Activated T-helper 9 cell treated with anti-CD3 and anti-CD28 coated beads, Interleukin-2, amount 50 U/mL, for 16 hours (primary cell): ENCODE measurements at regions not wholly inside any gene's neighbourhood (a gene's known extent, or its start where the extent isn't known, plus 50 kb on each side); places are given as distances from the start of the nearest gene placed in this dataset.

Source experiments
- DNase-seq: peaks from one replicate; pipeline ENCODE4 v3.0.0-alpha.2; 2020; ENCODE audit warnings: low read depth

DNA sequence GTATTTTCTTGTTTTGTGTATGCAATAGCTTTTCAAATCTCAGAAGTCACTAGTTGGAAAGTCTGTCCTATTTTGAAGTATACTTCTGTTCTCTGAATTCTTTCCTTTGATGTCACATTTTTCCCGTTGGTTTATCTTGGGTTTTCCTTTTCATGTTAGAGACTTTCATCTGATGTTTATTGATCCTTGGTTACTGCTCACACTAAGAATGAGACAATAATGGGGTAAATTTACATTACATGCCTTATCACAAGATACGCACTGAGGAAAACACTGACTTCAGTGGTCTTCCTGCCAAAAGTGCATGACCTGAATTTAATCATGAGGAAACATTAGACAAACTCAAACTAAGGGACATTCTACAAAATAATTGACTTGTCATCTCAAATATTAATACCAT is 63.5 kb upstream of the C1GALT1 start:
- no peak for DNase-seq

DNA sequence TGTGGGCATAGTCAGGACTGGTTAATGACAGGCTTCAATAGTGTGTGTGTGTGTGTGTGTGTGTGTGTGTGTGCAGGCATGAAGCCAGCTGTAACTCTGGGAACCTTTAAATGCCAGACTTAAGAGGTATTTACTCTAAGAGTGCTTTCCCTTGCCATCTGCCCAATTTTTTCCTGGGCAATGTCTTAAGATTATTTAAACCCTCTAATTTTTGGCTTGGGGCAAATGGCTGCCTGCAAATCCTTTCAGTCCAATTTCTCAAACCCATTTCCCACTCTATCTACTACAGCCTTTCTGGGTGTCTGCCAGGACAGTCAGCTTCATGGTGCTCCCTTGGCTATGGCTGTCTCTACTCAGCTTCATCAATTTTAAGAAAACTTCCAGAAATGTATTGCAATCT is 62.6 kb upstream of the C1GALT1 start:
- DNase-seq, result no peak

DNA sequence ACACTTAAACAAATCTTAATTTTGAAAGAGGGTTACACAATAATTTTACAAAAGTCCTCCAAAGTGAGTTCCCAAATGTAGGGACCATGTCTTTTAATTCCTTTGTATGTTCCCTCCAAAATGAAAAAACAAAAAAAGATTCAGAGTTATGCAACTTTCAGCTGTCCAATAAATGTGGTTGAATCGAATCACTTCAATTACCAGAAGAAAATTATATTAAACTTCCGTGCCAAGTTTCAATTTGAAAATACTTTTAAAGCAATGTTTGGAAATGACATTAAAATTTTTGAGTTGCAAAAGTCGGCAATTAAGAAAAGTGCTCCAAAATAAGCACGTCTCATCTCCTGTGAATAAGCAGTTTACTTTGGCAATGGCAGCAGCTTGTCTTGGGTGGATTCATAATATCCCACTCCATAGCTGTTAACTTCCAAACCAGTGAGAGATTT is 60.3 kb upstream of the C1GALT1 start:
- DNase-seq, result no peak

DNA sequence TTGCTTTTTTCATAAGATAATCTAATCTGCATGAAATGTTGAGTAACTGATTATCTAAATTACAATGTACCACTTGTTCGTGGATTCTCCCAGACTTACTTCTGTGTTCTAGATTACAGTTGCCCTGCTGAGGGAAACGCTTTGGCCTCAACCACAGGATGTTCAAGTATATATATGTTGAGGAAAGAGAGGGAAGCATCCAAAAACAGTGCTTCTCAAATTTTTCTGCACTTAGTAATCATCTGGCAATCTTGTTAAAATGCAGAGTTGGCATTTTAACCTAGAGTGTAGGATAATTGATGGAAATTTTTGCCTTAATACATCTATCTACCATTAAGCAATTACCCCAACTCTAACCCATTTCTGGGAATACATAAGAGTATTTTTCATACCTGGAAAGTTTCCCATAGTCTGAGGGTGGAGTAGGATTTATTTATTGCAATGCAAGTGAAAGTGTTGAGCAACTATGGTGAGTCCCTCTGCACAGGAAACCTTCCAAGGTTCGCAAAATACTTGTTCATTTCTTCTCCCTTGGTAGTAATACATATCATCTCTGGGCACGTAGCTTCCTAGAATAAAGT is 59.6 kb upstream of the C1GALT1 start:
- no peak for DNase-seq

DNA sequence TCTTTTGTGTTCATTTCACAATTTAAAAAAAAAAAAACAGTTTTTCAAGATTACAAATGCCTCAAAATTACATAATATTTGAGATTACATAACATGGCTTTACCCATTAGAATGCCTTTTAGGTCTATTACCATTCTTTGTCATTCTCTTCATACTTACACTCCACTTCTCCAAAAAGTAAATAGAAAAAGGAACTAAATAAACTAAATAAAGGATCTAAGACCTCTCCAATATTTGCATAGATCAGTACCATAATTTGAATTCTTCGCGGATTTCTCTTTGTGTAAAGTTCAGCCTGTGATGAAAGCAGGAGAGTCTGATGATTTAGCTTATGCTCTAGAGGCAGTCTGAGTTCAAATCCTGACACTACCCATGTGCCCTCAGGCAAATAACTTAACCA is 56.4 kb upstream of the C1GALT1 start:
- no peak for DNase-seq

DNA sequence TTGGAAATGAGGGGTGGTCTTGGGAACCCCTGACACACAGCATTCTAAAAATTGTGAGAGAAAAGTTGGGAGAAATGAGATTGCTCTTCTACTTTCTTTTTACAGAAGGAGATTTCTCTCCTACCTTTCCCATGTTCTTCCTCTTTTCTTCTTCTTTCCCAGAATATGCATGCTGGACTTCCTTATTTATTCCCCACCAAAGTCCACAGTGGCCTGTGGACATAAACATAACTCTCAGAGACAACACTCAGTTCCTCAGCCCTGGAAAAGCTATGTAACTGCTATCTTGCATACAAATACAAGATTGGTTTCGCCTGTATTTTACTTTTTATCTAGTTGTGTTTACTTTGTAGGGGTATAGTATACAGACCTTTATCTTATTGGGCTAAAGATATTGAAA is 54.6 kb upstream of the C1GALT1 start:
- no peak for DNase-seq

DNA sequence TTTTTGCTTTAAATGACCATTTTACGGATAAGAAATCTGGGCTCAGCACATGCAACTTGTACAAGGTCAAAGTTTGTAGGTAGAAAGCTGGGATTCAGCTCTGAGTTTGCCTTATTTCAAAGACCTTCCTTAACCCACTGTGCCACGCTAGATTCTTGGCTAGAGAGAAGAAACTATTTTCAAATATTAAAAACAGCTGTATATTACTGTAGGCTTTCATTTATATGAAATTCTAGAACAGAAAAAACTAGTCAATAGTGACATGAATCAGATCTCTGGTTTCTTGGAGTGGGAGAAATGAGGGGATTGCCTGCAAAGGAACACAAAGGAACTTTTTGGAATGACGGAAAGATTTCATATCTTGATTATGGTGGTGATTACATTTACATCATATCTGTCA is 53.0 kb upstream of the C1GALT1 start:
- DNase-seq, result no peak

DNA sequence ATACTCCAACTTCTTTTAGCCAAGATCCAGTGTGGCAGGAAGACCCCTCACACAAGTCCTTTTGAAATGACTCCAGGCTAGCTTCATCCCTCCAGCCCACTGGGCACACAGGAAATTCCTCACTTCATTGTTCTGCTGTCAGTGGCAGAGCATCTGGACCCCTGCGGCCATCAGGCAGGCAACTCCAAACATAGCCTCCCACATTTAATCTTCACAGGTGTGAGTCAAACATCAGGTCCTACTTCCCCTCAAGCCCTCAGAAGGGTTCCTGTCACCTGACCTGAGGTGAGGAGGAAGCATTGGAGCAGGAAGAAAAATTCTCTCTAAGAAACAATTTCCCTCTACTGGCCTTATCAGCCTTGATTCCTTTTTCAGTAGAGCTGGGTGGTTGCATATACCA is 51.1 kb upstream of the C1GALT1 start:
- DNase-seq, result no peak
